Smooth muscle cell (in vitro differentiated cells): ENCODE measurements at regions not wholly inside any gene's neighbourhood (a gene's known extent, or its start where the extent isn't known, plus 50 kb on each side); places are given as distances from the start of the nearest gene placed in this dataset.

Experiments used
- DNase-seq: peaks from one replicate; lab custom pipeline; 2025; ENCODE audit not compliant: unreplicated experiment; lab: John Stamatoyannopoulos, UW
- H2AFZ ChIP-seq: fragments of 200-600 bp; sonication (generic); 2 replicates; pipeline ENCODE4 v1.6.0; 2016; ENCODE audit warnings: antibody characterized with exemption, low read depth, mild to moderate bottlenecking
- H3F3A ChIP-seq: fragments of 200-600 bp; sonication (generic); 2 replicates; pipeline ENCODE4 v1.6.0; 2017; ENCODE audit warnings: antibody characterized with exemption, low read depth
- H3K27ac ChIP-seq: fragments of 200-600 bp; sonication (generic); 2 replicates; pipeline ENCODE4 v1.5.1; 2016; ENCODE audit warnings: low read depth, mild to moderate bottlenecking
- H3K27me3 ChIP-seq: fragments of 200-600 bp; sonication (generic); 2 replicates; pipeline ENCODE4 v1.6.1; 2016; ENCODE audit warnings: low read depth, mild to moderate bottlenecking
- H3K36me3 ChIP-seq: fragments of 200-600 bp; sonication (generic); 2 replicates; pipeline ENCODE4 v1.5.1; 2016; ENCODE audit warnings: low read depth
- H3K4me1 ChIP-seq: fragments of 200-600 bp; sonication (generic); 2 replicates; pipeline ENCODE4 v1.5.1; 2016; ENCODE audit warnings: low read depth
- H3K4me2 ChIP-seq: fragments of 200-600 bp; sonication (generic); 2 replicates; pipeline ENCODE4 v1.6.0; 2016; ENCODE audit warnings: mild to moderate bottlenecking
- H3K4me3 ChIP-seq: fragments of 200-600 bp; sonication (generic); 2 replicates; pipeline ENCODE4 v1.5.1; 2016; ENCODE audit warnings: mild to moderate bottlenecking
- H3K79me2 ChIP-seq: fragments of 200-600 bp; sonication (generic); 2 replicates; pipeline ENCODE4 v1.6.0; 2016; ENCODE audit warnings: low read depth, mild to moderate bottlenecking
- H3K9ac ChIP-seq: fragments of 200-600 bp; sonication (generic); 2 replicates; pipeline ENCODE4 v1.6.0; 2016; ENCODE audit warnings: low read depth
- H3K9me3 ChIP-seq: fragments of 200-600 bp; sonication (generic); replicated peaks from 2 replicates; pipeline ENCODE4 v1.5.1; 2016; ENCODE audit warnings: low read depth
- H4K20me1 ChIP-seq: fragments of 200-600 bp; sonication (generic); 2 replicates; pipeline ENCODE4 v1.6.0; 2016; ENCODE audit warnings: low read depth
- CTCF ChIP-seq: fragments of 200-600 bp; sonication (generic); IDR thresholded peaks from 2 replicates; pipeline ENCODE4 v1.5.1; 2017; ENCODE audit warnings: borderline replicate concordance, mild to moderate bottlenecking, antibody characterized with exemption; ENCODE audit not compliant: insufficient read depth, poor library complexity, severe bottlenecking
- WGBS: methylation state at CpG from one replicate; pipeline ENCODE4 v1.1.7; 2016; ENCODE audit warnings: low lambda C conversion rate; 5-methylcytosine and 5-hydroxymethylcytosine counted together

DNA sequence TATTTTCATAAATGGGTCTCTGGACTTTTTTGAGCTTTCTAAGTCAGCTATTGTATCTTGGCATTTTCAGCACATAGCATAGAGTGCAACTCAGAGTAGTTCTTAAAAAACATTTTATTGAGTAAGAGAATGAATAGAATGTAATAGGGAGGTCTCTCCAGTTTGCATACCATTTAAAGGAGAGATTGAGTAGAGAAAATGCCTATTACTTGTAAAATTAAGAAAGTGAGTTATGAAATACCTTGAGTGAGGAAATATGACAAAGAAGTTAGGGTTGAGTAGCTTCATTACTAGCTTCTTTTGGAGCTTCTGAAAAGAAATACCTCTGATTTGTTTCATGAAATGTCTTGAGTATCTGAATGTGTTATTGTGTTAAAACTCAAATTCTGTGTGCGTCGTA, 140.0 kb downstream of the AASDHPPT start:
- no peak for TF ChIP-seq CTCF
- Histone ChIP-seq H3K79me2 (no peaks in the 10 kb centered on the region), H3K4me2 (no peak overlapping the region), H3F3A (no peaks in the 10 kb centered on the region), H3K27ac (no peak overlapping the region), H3K27me3 (no peaks in the 10 kb centered on the region), H4K20me1 (no peaks in the 10 kb centered on the region), H3K4me1 (peaks cover 9% of the 10 kb centered on the region), H3K4me3 (no peak overlapping the region), H3K36me3 (no peaks in the 10 kb centered on the region), H3K9ac (no peak overlapping the region), H3K9me3 (no peaks in the 10 kb centered on the region), H2AFZ (no peak overlapping the region)
- 94% methylated on average over 2 of the region's 2 CpGs for WGBS
- DNase-seq: no peak

DNA sequence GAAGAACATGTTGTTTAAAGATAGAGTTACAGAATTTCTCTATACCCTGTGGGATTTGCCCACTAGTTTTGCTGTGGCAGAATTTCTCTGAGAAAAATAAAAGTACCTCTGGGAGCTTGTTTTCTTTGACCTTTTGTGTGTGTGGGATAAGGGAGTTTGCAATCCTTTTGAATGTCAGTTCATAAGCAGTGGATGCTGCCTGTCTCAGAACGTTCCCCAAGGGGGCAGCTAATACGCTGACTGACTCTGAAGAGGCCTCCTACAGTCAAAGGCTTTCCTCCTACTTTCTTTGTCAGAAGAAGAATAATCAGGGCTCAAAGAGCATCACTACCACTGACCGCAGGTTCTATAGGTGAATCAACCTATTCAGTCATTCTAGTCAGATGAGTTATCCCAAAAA, 140.6 kb downstream of the AASDHPPT start:
- Histone ChIP-seq H3K9ac (no peak overlapping the region), H3K27me3 (no peaks in the 10 kb centered on the region), H3K4me2 (no peak overlapping the region), H3K4me3 (no peak overlapping the region), H3F3A (no peaks in the 10 kb centered on the region), H3K27ac (no peak overlapping the region), H3K4me1 (peaks cover 9% of the 10 kb centered on the region), H4K20me1 (no peaks in the 10 kb centered on the region), H3K79me2 (no peaks in the 10 kb centered on the region), H3K9me3 (no peaks in the 10 kb centered on the region), H2AFZ (no peak overlapping the region), H3K36me3 (no peaks in the 10 kb centered on the region)
- 85% methylated on average over 3 of the region's 3 CpGs for WGBS
- TF ChIP-seq CTCF: no peak
- no peak for DNase-seq

- no peaks in the 10 kb centered on the region for H4K20me1 ChIP-seq
- H3K27ac ChIP-seq: no peak overlapping the region
- no peak overlapping the region for H2AFZ ChIP-seq
- H3K9ac ChIP-seq: no peak overlapping the region
- H3K27me3 ChIP-seq: no peaks in the 10 kb centered on the region
- no peaks in the 10 kb centered on the region for H3K9me3 ChIP-seq
- H3K36me3 ChIP-seq: no peaks in the 10 kb centered on the region
- no peaks in the 10 kb centered on the region for H3K79me2 ChIP-seq
- H3K4me2 ChIP-seq: no peak overlapping the region
- H3K4me3 ChIP-seq: no peak overlapping the region
- TF ChIP-seq CTCF: no peak
- H3K4me1 ChIP-seq: peaks cover 5% of the 10 kb centered on the region
- WGBS: 87% methylated on average over 4 of the region's 4 CpGs
- H3F3A ChIP-seq: no peaks in the 10 kb centered on the region
- DNase-seq: no peak
Measured at GRCh38 chr11:106222626-106223025, 145.2 kb downstream of the AASDHPPT start.

DNA sequence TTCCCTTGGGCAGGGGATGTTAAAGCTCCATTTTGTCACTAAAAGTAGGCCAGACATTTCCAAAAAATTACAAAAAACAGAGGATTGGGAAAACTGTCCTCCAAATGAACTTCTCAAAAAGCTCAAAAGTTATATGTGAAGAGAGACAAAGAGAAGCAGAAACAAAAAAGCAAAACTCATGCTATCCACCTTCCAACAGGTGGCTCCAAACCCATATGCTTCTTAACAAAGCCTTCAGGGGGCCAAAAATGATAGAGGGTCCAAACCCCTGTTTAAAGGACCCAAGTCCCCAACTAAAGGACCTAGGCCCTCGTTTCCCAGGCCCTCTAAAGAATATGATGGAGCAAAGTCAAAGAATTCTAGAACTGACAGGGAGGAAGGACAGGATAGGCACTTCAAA, 146.7 kb downstream of the AASDHPPT start:
- Histone ChIP-seq H3K4me1 (no peaks in the 10 kb centered on the region), H3K4me2 (no peak overlapping the region), H2AFZ (no peak overlapping the region), H3F3A (no peaks in the 10 kb centered on the region), H3K79me2 (no peaks in the 10 kb centered on the region), H4K20me1 (no peaks in the 10 kb centered on the region), H3K9me3 (no peaks in the 10 kb centered on the region), H3K27ac (no peak overlapping the region), H3K36me3 (no peaks in the 10 kb centered on the region), H3K4me3 (no peak overlapping the region), H3K9ac (no peak overlapping the region), H3K27me3 (no peaks in the 10 kb centered on the region)
- TF ChIP-seq CTCF: no peak
- WGBS: 0% methylated on average over 1 of the region's 1 CpG
- no peak for DNase-seq
